IMR-90 (cell line): ENCODE measurements at regions not wholly inside any gene's neighbourhood (a gene's known extent, or its start where the extent isn't known, plus 50 kb on each side); places are given as distances from the start of the nearest gene placed in this dataset.

Experiments used
- ATAC-seq: fragments of 200-7000 bp; cut with Tn5 transposase; 2 replicates; pipeline ENCODE4 v1.9.1; 2020; ENCODE audit warnings: low read depth, mild to moderate bottlenecking, moderate library complexity
- BruUV-seq: library from RNA; stranded (reverse); fragments of 400-500 nt; replicated peaks from 2 replicates; lab custom pipeline; 2021; lab: Mats Ljungman, UMichigan
- CTCF ChIA-PET: fragments of 300-600 bp; formaldehyde crosslinking; extraction: SDS; loops from one replicate; lab custom pipeline; 2021; ENCODE audit warnings: antibody characterized with exemption; lab: Yijun Ruan, JAX
- POLR2A ChIA-PET: fragments of 300-600 bp; sonication (Branson Sonifier 250); formaldehyde crosslinking; loops from one replicate; lab custom pipeline; 2022; ENCODE audit warnings: antibody characterized with exemption; ENCODE audit not compliant: unreplicated experiment; lab: Charles Lee
- DNase-seq: peaks from one replicate; pipeline ENCODE4 v3.0.0; 2013
- H2AFZ ChIP-seq: replicated peaks from 2 replicates; pipeline ENCODE3; 2013; ENCODE audit warnings: low read length, mild to moderate bottlenecking; ENCODE audit not compliant: poor library complexity
- H2AK5ac ChIP-seq: 2 replicates; pipeline ENCODE4 v1.6.1; 2013; ENCODE audit warnings: low read depth, low read length, inconsistent platforms
- H2AK9ac ChIP-seq: replicated peaks from 2 replicates; pipeline ENCODE3; 2013; ENCODE audit warnings: mild to moderate bottlenecking, low read depth, low read length, moderate library complexity; ENCODE audit not compliant: poor library complexity
- H2BK120ac ChIP-seq: 2 replicates; pipeline ENCODE4 v1.6.1; 2013; ENCODE audit warnings: low read depth, low read length, inconsistent platforms
- H2BK15ac ChIP-seq: 3 replicates; pipeline ENCODE4 v1.6.1; 2013; ENCODE audit warnings: low read depth, low read length, inconsistent platforms
- H2BK20ac ChIP-seq: 2 replicates; pipeline ENCODE4 v1.6.1; 2013; ENCODE audit warnings: low read depth, mild to moderate bottlenecking, inconsistent platforms, low read length, moderate library complexity
- H2BK5ac ChIP-seq: 2 replicates; pipeline ENCODE4 v1.6.1; 2013; ENCODE audit warnings: mild to moderate bottlenecking, low read depth, low read length, inconsistent platforms; ENCODE audit not compliant: poor library complexity, severe bottlenecking
- H3K14ac ChIP-seq: replicated peaks from 2 replicates; pipeline ENCODE4 v1.6.1; 2013; ENCODE audit warnings: low read depth, low read length, inconsistent platforms
- H3K18ac ChIP-seq: 2 replicates; pipeline ENCODE4 v1.6.1; 2013; ENCODE audit warnings: low read depth, low read length, control low read depth
- H3K23ac ChIP-seq: 2 replicates; pipeline ENCODE4 v1.6.1; 2013; ENCODE audit warnings: low read depth, low read length, inconsistent platforms
- H3K27ac ChIP-seq: 2 replicates; pipeline ENCODE4 v1.5.1; 2013; ENCODE audit warnings: mild to moderate bottlenecking, control low read depth, low read length; ENCODE audit not compliant: insufficient read depth
- H3K27me3 ChIP-seq: 2 replicates; pipeline ENCODE4 v1.6.1; 2013; ENCODE audit warnings: low read length; ENCODE audit not compliant: control insufficient read depth, insufficient read depth
- H3K36me3 ChIP-seq: 2 replicates; pipeline ENCODE4 v1.6.1; 2013; ENCODE audit warnings: low read length, mixed read lengths; ENCODE audit not compliant: control insufficient read depth, insufficient read depth
- H3K4ac ChIP-seq: 2 replicates; pipeline ENCODE4 v1.6.1; 2013; ENCODE audit warnings: low read depth, low read length, inconsistent platforms
- H3K4me1 ChIP-seq: 2 replicates; pipeline ENCODE4 v1.6.1; 2013; ENCODE audit warnings: low read length, mixed read lengths; ENCODE audit not compliant: control insufficient read depth, insufficient read depth
- H3K4me2 ChIP-seq: 2 replicates; pipeline ENCODE4 v1.6.1; 2013; ENCODE audit warnings: low read depth, mild to moderate bottlenecking, control low read depth, low read length, moderate library complexity
- H3K4me3 ChIP-seq: 2 replicates; pipeline ENCODE4 v1.5.1; 2013; ENCODE audit warnings: low read depth, mild to moderate bottlenecking, control low read depth, low read length, moderate library complexity; ENCODE audit not compliant: insufficient read depth
- H3K56ac ChIP-seq: 2 replicates; pipeline ENCODE4 v1.6.1; 2013; ENCODE audit warnings: low read length, inconsistent platforms; ENCODE audit not compliant: insufficient read depth; ENCODE audit errors: extremely low read depth
- H3K79me1 ChIP-seq, 2 experiments: 2 replicates each; pipeline ENCODE4 v1.6.1; 2013; ENCODE audit warnings: low read length in 2 of 2, inconsistent platforms in 1 of 2, low read depth in 1 of 2
- H3K9ac ChIP-seq: 2 replicates; pipeline ENCODE4 v1.6.1; 2013; ENCODE audit warnings: low read depth, low read length, control low read depth
- H3K9me1 ChIP-seq: 2 replicates; pipeline ENCODE4 v1.6.1; 2013; ENCODE audit warnings: low read length, inconsistent platforms; ENCODE audit not compliant: insufficient read depth
- H3K9me3 ChIP-seq: 2 replicates; pipeline ENCODE4 v1.6.1; 2013; ENCODE audit warnings: low read length; ENCODE audit not compliant: control insufficient read depth, insufficient read depth
- H4K20me1 ChIP-seq: 2 replicates; pipeline ENCODE4 v1.6.1; 2013; ENCODE audit warnings: low read length, inconsistent platforms; ENCODE audit not compliant: insufficient read depth
- H4K5ac ChIP-seq: 2 replicates; pipeline ENCODE4 v1.6.1; 2013; ENCODE audit warnings: mild to moderate bottlenecking, low read depth, low read length, control low read depth
- H4K8ac ChIP-seq, 2 experiments: 2 replicates each; pipeline ENCODE4 v1.6.1; 2013; ENCODE audit warnings: low read depth in 2 of 2, low read length in 2 of 2, control low read depth in 1 of 2, inconsistent platforms in 1 of 2
- H4K91ac ChIP-seq: 2 replicates; pipeline ENCODE4 v1.6.1; 2013; ENCODE audit warnings: low read depth, low read length, inconsistent platforms; ENCODE audit not compliant: insufficient read depth
- CEBPB ChIP-seq: IDR thresholded peaks from 2 replicates; pipeline ENCODE4 v1.6.1; 2012; ENCODE audit warnings: low read depth, low read length, improper control_type of control experiment
- CHD1 ChIP-seq: IDR thresholded peaks from 2 replicates; pipeline ENCODE4 v1.6.1; 2012; ENCODE audit warnings: low read depth, low read length, improper control_type of control experiment
- MAFK ChIP-seq: IDR thresholded peaks from 2 replicates; pipeline ENCODE4 v1.6.1; 2012; ENCODE audit warnings: low read depth, low read length, improper control_type of control experiment
- MXI1 ChIP-seq: IDR thresholded peaks from 2 replicates; pipeline ENCODE4 v1.6.1; 2012; ENCODE audit warnings: low read depth, mild to moderate bottlenecking, low read length, moderate library complexity, borderline replicate concordance
- NFE2L2 ChIP-seq: fragments of 150-350 bp; IDR thresholded peaks from 2 replicates; pipeline ENCODE4 v1.6.1; 2016; ENCODE audit warnings: low read depth, mild to moderate bottlenecking, low read length
- POLR2A ChIP-seq: IDR thresholded peaks from 2 replicates; pipeline ENCODE4 v1.6.1; 2012; ENCODE audit warnings: mild to moderate bottlenecking, low read depth, low read length
- RFX5 ChIP-seq: IDR thresholded peaks from 2 replicates; pipeline ENCODE4 v1.8.0; 2012; ENCODE audit warnings: low read depth, mild to moderate bottlenecking, low read length, moderate library complexity
- SMC3 ChIP-seq: fragments of 150-350 bp; IDR thresholded peaks from 2 replicates; pipeline ENCODE4 v1.6.1; 2016; ENCODE audit warnings: low read depth, mild to moderate bottlenecking, antibody characterized with exemption, low read length, moderate library complexity
- USF2 ChIP-seq: fragments of 150-350 bp; IDR thresholded peaks from 2 replicates; pipeline ENCODE4 v1.6.1; 2017; ENCODE audit warnings: mild to moderate bottlenecking, antibody characterized with exemption, low read length, low read depth
- WGBS, 2 experiments: methylation state at CpG; one replicate each; pipeline versions ENCODE4 v1.1.5 to v1.1.7; 2013; ENCODE audit warnings: missing lambda C conversion rate in 2 of 2; ENCODE audit not compliant: insufficient read length in 1 of 2; ENCODE audit errors: extremely low coverage in 2 of 2; 5-methylcytosine and 5-hydroxymethylcytosine counted together
- dilution Hi-C: fragments of 300-500 bp; cut with HindIII; formaldehyde crosslinking; loops from one replicate; pipeline ENCODE4 v1.14.3; 2018; ENCODE audit warnings: low sequenced_read_pairs; ENCODE audit not compliant: unreplicated experiment
- in situ Hi-C: fragments of 300-500 bp; cut with MboI; formaldehyde crosslinking; loops from 3 replicates; pipeline ENCODE4 v1.14.3; 2019; ENCODE audit warnings: low sequenced_read_pairs, inconsistent platforms, mixed read lengths
- intact Hi-C: fragments of 100-400 bp; cut with micrococcal nuclease; formaldehyde crosslinking; loops from 2 replicates; pipeline ENCODE4 v1.10.0; 2022

- H3K4me3 ChIP-seq, result no peak overlapping the region
- H2BK15ac ChIP-seq, result no peak overlapping the region
- in situ Hi-C loops (no loop called here), intact Hi-C loops (no loop called here), dilution Hi-C loops (no loop called here)
- no peak overlapping the region for H2AK5ac ChIP-seq
- WGBS, 2 experiments, result 72% methylated on average over 5 of the region's 12 CpGs; no CpG with 5 or more reads in 1 of the 2 experiments
- H3K9ac ChIP-seq, result no peak overlapping the region
- no peak overlapping the region for H2BK20ac ChIP-seq
- no peaks in the 10 kb centered on the region for H4K20me1 ChIP-seq
- no peaks in the 10 kb centered on the region for H3K27me3 ChIP-seq
- DNase-seq (no peak), ATAC-seq (no peak)
- H4K8ac ChIP-seq, result no peak overlapping the region
- no peak overlapping the region for H4K91ac ChIP-seq
- no peak for TF ChIP-seq SMC3
- no peak for TF ChIP-seq CEBPB
- no peak for TF ChIP-seq POLR2A
- TF ChIP-seq NFE2L2, result no peak
- no peak for TF ChIP-seq RFX5
- TF ChIP-seq MAFK, result no peak
- no peak for TF ChIP-seq CHD1
- no peak for TF ChIP-seq MXI1
- TF ChIP-seq USF2, result no peak
- no peak overlapping the region for H2BK5ac ChIP-seq
- peaks cover 18% of the 10 kb centered on the region for H3K9me3 ChIP-seq
- no peak overlapping the region for H2AK9ac ChIP-seq
- POLR2A ChIA-PET, result no interaction called here
- H2BK120ac ChIP-seq, result no peak overlapping the region
- H3K4me2 ChIP-seq, result no peak overlapping the region
- H3K36me3 ChIP-seq, result no peaks in the 10 kb centered on the region
- no peak overlapping the region for H3K14ac ChIP-seq
- no TSS peak for BruUV-seq
- H3K18ac ChIP-seq, result no peak overlapping the region
- H3K56ac ChIP-seq, result no peak overlapping the region
- no peak overlapping the region for H3K4ac ChIP-seq
- no peak overlapping the region for H4K5ac ChIP-seq
- no peaks in the 10 kb centered on the region for H3K79me1 ChIP-seq
- no peaks in the 10 kb centered on the region for H3K4me1 ChIP-seq
- no peaks in the 10 kb centered on the region for H3K9me1 ChIP-seq
- H3K27ac ChIP-seq, result no peak overlapping the region
- no peak overlapping the region for H2AFZ ChIP-seq
- no peak overlapping the region for H3K23ac ChIP-seq
- CTCF ChIA-PET, result no interaction called here
These were observed 58.0 kb upstream of the SHOX start for GRCh38 chrX:572538-573124.
